SH-SY5Y (cell line): ENCODE measurements at regions not wholly inside any gene's neighbourhood (a gene's known extent, or its start where the extent isn't known, plus 50 kb on each side); places are given as distances from the start of the nearest gene placed in this dataset.

Source experiments
- GATA2 ChIP-seq: IDR thresholded peaks from 2 replicates; pipeline ENCODE4 v1.6.1; 2011; ENCODE audit warnings: mild to moderate bottlenecking, low read depth, low read length
- GATA3 ChIP-seq: IDR thresholded peaks from 2 replicates; pipeline ENCODE4 v1.6.1; 2011; ENCODE audit warnings: low read depth, mild to moderate bottlenecking, low read length, moderate library complexity

- TF ChIP-seq GATA3 = no peak
- TF ChIP-seq GATA2 = no peak
Measured at GRCh38 chr14:87283547-87283946, 709.4 kb downstream of the GALC start.
